Dermis microvascular lymphatic vessel endothelial cell (primary cell): ENCODE measurements at regions not wholly inside any gene's neighbourhood (a gene's known extent, or its start where the extent isn't known, plus 50 kb on each side); places are given as distances from the start of the nearest gene placed in this dataset.

ENCODE experiments used
- DNase-seq, 2 donors: peaks; one replicate each; pipeline versions ENCODE4 v3.0.0 to v3.0.0-alpha.2; 2010; ENCODE audit warnings: low read depth in 2 of 2

DNA sequence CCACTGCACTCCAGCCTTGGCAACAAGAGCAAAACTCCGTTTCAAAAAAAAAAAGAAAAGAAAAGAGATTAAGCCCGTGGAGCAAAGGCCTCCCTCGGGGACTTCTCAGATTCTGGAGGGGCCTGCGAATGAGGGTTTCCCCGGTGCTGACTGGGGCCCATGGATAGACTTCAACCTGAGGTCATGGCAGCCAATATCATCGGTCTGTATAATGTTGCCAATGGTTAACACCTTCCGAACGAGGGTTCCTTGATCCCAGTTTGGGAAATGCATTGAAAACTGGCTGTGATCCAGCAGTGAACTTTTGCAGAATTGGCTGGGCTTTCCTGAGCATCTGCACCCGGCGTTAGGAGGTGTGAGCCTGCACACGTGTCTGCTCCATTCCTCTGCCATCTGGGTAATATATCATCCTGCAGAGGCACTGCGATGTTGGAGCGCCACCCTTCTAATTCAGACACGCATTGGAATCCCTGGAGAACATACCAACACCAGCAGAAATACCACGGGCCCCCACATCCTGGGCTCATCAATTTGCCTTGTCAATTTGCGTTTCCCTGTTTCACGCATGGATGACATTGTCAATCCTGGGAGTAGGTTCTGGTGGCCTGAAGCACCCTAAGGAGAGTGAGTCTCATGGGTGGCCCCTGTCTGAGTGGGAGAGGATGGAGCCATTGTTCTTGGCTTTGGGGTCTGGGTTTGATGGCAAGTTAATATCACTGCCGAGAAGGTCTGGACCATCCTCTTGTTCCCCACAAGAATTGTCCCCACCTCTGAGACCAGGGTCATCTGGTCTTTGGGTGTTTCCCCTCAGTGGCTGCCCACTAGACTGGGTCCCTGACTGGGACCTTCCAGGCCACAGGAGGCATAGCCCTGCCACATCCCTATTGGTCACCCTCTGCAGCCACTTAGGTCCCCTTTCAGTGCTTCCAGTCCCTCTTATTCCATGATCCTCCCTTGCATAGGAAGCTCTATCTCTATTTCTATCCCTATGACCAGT lies 441.0 kb downstream of the PTPRU start:
- DNase-seq, result no peak

- no peak for DNase-seq
Measured at GRCh38 chr1:29676496-29676895, 440.2 kb downstream of the PTPRU start.

DNA sequence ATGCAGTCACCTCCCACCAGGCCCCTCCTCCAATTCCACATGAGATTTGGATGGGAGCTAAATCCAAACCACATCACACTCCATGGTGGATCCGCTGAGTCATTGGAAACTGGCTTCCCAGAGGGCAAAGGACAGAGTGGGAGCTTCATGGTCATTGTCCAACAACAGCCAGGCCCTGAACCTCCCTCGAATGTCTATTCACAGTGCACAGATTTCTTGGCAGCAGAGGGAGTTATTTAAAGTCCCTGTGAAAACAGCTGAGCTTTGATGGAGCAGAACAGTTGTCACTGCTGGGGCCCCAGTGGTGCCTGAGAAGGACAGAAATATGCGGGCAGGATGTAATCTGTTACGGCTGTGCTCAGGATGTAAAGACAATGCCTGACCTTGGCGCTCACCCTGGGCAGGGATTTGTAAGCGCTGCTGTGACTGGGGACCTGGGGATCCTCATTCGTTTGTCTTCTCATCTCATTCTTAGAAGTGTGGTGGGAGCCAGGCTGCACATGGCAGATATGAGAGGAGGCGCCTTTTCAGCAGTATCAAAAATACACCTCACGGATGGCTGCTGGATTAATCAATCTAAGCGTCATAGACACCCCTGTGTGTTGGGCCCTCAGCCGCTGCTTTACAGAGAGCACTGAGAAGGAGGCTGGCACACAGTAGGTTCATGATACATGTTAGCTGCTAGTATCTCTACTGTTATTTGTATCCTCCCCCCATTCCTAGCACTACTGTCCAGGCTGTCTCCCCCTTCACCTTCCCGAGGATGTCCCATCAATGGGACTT lies 439.4 kb downstream of the PTPRU start:
- peak; percentile 54 to 56 for DNase-seq

- no peak for DNase-seq
Measured at GRCh38 chr1:29674627-29675326, 438.5 kb downstream of the PTPRU start.

- DNase-seq, result no peak
Measured at GRCh38 chr1:29673669-29674626, 437.6 kb downstream of the PTPRU start.

- DNase-seq, result no peak
Measured at GRCh38 chr1:29673228-29673500, 436.8 kb downstream of the PTPRU start.

DNA sequence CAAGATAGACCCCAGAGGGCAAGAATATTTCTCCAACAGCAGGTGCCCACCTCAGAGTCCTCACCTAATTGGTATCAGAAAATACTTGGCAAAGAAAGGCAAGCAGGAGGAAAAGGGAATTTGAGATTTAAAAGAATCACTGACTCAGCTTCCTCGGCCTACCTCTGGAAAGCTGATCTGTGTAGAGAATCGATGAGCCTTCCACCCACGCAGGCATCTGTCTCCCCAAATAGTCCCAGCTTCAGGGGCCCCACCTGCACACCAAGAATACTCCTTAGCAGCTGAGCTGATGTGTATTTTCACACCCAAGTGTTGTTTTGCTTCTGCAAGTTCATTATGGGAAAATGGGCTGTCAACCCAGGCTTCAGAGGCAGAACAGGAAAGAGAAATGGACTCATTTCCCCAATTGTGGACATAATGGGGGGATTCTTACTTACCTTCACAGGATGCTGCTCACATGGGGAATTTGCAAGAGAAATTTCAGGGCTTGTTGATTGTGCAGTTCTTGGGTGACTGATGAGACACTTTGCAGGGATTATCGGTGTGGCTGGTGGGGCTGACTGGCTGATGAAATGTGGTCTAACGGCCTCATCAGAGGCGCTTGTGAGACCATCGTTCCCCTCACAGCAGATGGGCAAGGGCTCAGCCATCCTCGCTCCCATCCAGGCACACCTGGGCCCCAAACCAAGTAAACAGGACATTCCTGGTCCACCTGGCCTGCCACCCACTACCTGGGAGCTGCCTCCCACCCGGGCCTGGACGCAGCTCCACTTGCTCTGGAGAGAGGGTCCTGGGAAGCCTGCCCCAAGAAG lies 436.3 kb downstream of the PTPRU start:
- no peak for DNase-seq

DNA sequence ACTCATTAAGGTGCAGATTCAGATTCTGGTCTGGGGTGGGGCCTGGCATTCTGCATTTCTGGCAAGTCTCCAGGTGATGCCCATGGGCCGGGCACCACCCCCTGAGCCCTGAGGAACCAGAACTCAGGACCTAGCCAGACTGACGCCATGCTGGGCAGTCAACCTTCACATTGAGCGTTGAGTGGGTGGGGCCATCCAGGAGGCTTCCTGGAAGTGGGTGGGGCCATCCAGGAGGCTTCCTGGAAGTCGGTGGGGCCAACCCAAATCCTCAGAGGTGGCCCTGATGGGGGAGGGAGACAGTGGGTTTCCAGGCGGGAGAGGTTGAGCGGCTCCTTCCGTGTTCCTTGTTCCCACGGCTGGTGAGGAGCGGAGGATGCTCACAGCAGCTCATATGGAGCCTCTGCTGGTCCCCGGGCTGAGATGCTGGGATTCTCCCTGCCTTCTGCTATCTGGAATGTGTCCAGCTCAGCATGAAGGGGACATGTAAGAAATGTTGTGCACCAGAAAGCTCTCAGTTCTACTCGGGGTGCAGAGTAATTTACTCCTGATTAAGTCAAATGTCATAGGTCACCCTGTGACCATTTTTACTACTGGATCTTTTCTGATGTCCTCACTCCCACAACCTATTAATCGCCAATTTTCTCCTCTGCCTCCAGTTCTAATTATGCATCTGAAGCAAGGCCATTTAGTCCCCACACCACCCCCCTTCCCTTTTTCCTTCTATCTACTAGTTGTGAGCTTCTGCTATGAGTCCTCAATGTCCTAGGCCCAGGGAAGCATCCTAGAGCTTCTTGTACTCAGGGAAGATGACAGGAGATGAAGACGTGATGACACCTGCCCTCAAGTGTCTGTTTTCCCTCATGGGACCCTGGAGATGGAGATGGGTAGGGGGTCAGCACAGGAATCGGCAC lies 435.4 kb downstream of the PTPRU start:
- no peak for DNase-seq

DNA sequence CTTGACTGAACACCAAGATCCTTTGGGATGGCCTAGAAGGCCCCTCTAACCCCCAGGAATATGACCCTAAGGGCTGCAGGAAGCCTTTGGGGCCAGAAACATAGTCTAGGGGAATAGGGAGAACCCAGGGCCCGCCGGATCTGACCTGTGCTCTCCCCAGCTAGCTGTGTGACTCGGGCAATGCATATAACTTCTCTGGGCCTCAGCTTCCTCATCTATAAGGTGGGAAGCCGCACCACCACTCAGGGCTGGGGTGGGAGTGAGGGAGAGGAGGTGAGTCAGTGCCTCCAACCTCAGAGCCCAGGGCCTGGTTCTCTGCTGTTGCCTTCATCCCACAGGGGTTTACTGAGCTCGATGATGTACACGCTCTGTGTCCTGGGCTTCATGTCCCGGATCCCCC lies 434.4 kb downstream of the PTPRU start:
- no peak for DNase-seq

DNA sequence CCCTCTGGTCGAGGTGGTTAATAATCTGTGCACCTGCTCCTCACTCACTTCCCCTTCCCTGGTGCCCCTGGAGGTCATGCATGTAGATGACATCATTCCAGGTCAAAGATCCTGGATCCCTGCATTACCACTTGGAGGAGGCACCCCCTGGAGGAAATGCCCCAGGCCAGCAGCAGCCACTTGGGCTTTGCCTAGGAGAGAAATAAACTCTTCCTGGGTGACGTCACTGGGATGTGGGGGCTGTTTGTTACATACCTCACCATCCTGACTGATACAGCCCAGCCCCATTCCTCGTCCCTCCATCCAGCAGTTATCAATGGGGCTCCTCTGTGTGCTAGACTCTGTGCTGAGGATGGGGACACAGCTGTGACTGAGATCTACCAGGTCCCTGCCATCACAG lies 433.6 kb downstream of the PTPRU start:
- no peak for DNase-seq

- no peak for DNase-seq
Measured at GRCh38 chr1:29669158-29669871, 433.0 kb downstream of the PTPRU start.

- DNase-seq, result no peak
Measured at GRCh38 chr1:29668551-29669157, 432.3 kb downstream of the PTPRU start.

- no peak for DNase-seq
Measured at GRCh38 chr1:29667951-29668350, 431.6 kb downstream of the PTPRU start.

- no peak for DNase-seq
Measured at GRCh38 chr1:29664711-29665110, 428.4 kb downstream of the PTPRU start.

DNA sequence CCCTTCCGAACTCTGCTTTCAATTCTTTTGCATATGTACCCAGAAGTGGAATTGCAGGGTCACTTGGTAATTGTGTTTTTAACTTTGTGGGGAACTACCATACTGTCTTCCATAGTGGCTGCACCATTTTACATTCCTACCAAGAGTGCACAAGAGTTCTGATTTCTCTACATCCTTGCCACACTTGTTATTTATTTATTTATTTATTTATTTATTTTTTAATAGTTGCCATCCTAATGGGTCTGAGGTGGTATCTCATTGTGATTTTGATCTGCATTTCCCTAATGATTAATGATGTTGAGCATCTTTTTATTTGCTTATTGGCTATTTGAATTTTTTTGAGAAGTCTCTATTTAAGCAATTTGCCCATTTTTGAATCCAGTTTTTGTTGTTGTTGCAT lies 422.4 kb downstream of the PTPRU start:
- no peak for DNase-seq

- no peak for DNase-seq
Measured at GRCh38 chr1:29657816-29658215, 421.5 kb downstream of the PTPRU start.

DNA sequence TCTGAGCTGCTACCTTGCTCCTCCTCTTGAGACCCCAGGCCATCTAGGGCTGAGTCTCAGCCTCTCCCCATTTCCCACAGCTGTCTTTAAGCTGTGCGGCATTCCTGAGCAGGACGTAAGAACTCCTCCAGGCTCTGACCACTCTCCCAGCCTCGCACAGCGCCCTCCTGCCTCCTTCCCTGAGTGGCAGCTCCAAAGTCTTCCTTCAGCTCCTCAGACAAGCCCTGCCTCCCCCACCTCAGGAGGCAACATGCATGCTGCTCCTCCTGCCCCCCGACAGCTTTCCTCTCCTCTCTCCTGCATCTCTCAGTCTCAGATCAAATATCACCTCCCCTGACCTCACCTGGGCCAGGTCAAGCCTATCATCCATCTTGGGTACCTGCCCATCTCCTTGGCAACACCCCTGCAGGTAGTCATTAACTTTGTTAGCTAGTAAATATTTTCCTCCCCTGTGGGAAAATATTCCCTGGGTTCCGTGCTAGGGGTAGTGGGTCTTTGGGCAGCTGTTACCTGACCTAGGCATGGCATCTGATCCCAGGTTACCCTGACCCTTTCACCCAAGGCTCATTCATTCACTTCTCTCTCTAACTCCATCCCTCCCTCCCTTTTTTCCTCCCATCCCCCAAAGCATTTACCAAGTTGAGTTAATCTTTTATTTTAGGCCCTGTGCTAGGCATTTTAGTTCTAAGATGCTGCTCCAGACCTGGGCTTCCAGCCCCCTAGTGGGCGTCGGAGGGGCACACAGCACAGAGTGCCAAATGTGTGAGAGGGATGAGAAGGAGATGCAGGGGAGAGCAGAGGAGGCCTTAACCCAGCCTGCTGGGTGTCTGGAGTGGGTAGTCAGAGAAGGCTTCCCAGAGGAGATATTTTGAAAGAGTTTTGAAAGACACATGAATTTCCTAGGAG lies 419.9 kb downstream of the PTPRU start:
- no peak for DNase-seq
